ENCODE measurements at regions not wholly inside any gene's neighbourhood (a gene's known extent, or its start where the extent isn't known, plus 50 kb on each side); places are given as distances from the start of the nearest gene placed in this dataset.

GRCh38 chr7:67302113-67303039, 305.7 kb downstream of the TYW1 start:
- TF ChIP-seq CTCF (IDR thresholded peaks at IDR 0.05) (peak in 5 of 6 experiments; percentile 17 to 72 (median 53)), POLR2A (IDR thresholded peaks at IDR 0.05) (peak in 1 of 2 donors; percentile 85)
